Astrocyte (in vitro differentiated cells and primary cell): ENCODE measurements at regions not wholly inside any gene's neighbourhood (a gene's known extent, or its start where the extent isn't known, plus 50 kb on each side); places are given as distances from the start of the nearest gene placed in this dataset.

Source experiments
- DNase-seq: peaks from one replicate; pipeline ENCODE4 v3.0.0-alpha.2; 2010; ENCODE audit warnings: low read depth
- FAIRE-seq: peaks from 2 replicates; lab custom pipeline; 2011; peaks lifted over from hg19 to GRCh38; lab: Jason Lieb, UNC
- H2AFZ ChIP-seq: 2 replicates; pipeline ENCODE4 v1.6.0; 2012; ENCODE audit warnings: low read depth, low read length, inconsistent platforms
- H3K27ac ChIP-seq: 2 replicates; pipeline ENCODE4 v1.5.1; 2011; ENCODE audit warnings: low read depth, low read length, inconsistent platforms
- H3K27me3 ChIP-seq: 2 replicates; pipeline ENCODE4 v1.6.0; 2011; ENCODE audit warnings: low read length, inconsistent platforms; ENCODE audit not compliant: insufficient read depth
- H3K36me3 ChIP-seq: 2 replicates; pipeline ENCODE4 v1.5.1; 2011; ENCODE audit warnings: low read length, inconsistent platforms; ENCODE audit not compliant: insufficient read depth
- H3K4me1 ChIP-seq: 2 replicates; pipeline ENCODE4 v1.5.1; 2011; ENCODE audit warnings: low read length, inconsistent platforms; ENCODE audit not compliant: insufficient read depth
- H3K4me2 ChIP-seq: 2 replicates; pipeline ENCODE4 v1.6.0; 2012; ENCODE audit warnings: low read length, inconsistent platforms
- H3K4me3 ChIP-seq: 2 replicates; pipeline ENCODE4 v1.5.1; 2011; ENCODE audit warnings: low read depth, mild to moderate bottlenecking, low read length, inconsistent platforms; ENCODE audit not compliant: insufficient read depth
- H3K79me2 ChIP-seq: 2 replicates; pipeline ENCODE4 v1.6.0; 2012; ENCODE audit warnings: mild to moderate bottlenecking, low read length, inconsistent platforms; ENCODE audit not compliant: insufficient read depth
- H3K9ac ChIP-seq: 2 replicates; pipeline ENCODE4 v1.6.0; 2012; ENCODE audit warnings: mild to moderate bottlenecking, low read length, inconsistent platforms
- H3K9me3 ChIP-seq: 2 replicates; pipeline ENCODE4 v1.5.1; 2012; ENCODE audit warnings: low read depth, mild to moderate bottlenecking, low read length, inconsistent platforms; ENCODE audit not compliant: insufficient read depth
- H4K20me1 ChIP-seq: 2 replicates; pipeline ENCODE4 v1.6.0; 2012; ENCODE audit warnings: low read length, inconsistent platforms; ENCODE audit not compliant: insufficient read depth
- H3K27ac Mint-ChIP-seq: one replicate; pipeline ENCODE4 v1.8.0; 2021; ENCODE audit warnings: mild to moderate bottlenecking, mixed read lengths; ENCODE audit not compliant: unreplicated experiment
- H3K27me3 Mint-ChIP-seq: one replicate; pipeline ENCODE4 v1.8.0; 2021; ENCODE audit warnings: low read depth, mixed read lengths; ENCODE audit not compliant: unreplicated experiment
- H3K36me3 Mint-ChIP-seq: one replicate; pipeline ENCODE4 v1.8.0; 2021; ENCODE audit warnings: low read depth, mixed read lengths; ENCODE audit not compliant: unreplicated experiment
- H3K4me1 Mint-ChIP-seq: one replicate; pipeline ENCODE4 v1.8.0; 2021; ENCODE audit warnings: low read depth, mixed read lengths; ENCODE audit not compliant: unreplicated experiment
- H3K4me3 Mint-ChIP-seq: one replicate; pipeline ENCODE4 v1.8.0; 2021; ENCODE audit warnings: mild to moderate bottlenecking, moderate library complexity, mixed read lengths; ENCODE audit not compliant: unreplicated experiment
- H3K9me3 Mint-ChIP-seq: one replicate; pipeline ENCODE4 v1.8.0; 2021; ENCODE audit warnings: mild to moderate bottlenecking, mixed read lengths; ENCODE audit not compliant: unreplicated experiment
- EZH2 ChIP-seq: IDR thresholded peaks from 2 replicates; pipeline ENCODE4 v1.6.1; 2012; ENCODE audit warnings: mild to moderate bottlenecking, low read length, inconsistent platforms; ENCODE audit not compliant: insufficient read depth
- TF ChIP-seq, protein P1 (sequence below): IDR thresholded peaks from 2 replicates; pipeline ENCODE4 v1.5.1; 2011; ENCODE audit warnings: low read depth, mild to moderate bottlenecking, inconsistent platforms, low read length, moderate library complexity; ENCODE audit not compliant: insufficient read depth

DNA sequence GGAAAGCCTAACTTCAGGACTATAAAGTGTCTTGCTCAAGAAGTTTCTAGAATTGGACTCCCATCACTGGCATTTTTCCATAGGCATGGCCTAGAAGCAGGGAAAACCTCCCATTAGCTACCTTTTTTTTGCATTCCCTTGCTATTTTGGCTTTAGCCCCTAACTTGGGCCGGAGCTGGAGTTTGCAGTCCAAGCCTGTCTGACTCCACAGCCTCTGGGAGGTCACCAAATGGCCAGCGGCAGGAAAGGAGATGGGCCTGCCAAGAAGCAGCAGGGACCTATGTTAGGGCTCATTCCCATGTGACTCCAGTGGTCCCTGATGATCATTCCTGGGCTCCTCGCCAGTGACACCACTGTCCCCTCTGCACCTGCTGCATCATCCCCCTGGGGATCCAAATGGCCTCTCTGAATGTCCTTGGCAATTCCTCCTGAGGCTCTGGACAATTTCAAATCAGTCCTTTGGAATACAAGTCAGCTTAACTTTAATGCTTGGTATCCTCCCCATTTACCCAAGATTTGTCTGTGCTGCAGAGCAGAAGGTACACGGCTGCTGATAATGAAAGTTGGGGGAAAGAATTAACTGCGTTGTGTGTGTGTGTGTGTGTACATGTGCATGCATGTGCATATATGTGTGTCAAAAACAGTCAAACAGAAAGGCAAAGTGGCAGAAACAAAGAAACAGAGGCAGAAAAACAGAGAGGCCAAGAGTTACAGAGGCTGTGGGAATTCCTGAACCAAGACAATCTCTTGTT is 69.8 kb upstream of the SERP2 start:
- Mint-ChIP-seq H3K4me1 (peaks cover 29% of the 10 kb centered on the region), H3K27me3 (peaks cover 6% of the 10 kb centered on the region), H3K27ac (no peak overlapping the region), H3K9me3 (no peaks in the 10 kb centered on the region), H3K4me3 (no peak overlapping the region), H3K36me3 (no peaks in the 10 kb centered on the region)
- no peaks in the 10 kb centered on the region for H4K20me1 ChIP-seq
- H3K9me3 ChIP-seq, result no peaks in the 10 kb centered on the region
- peaks cover 67% of the 10 kb centered on the region for H3K4me1 ChIP-seq
- H3K27me3 ChIP-seq, result no peaks in the 10 kb centered on the region
- no peak for DNase-seq
- no peak for FAIRE-seq
- H3K9ac ChIP-seq, result no peak overlapping the region
- no peak overlapping the region for H3K4me2 ChIP-seq
- TF ChIP-seq, protein P1, sequence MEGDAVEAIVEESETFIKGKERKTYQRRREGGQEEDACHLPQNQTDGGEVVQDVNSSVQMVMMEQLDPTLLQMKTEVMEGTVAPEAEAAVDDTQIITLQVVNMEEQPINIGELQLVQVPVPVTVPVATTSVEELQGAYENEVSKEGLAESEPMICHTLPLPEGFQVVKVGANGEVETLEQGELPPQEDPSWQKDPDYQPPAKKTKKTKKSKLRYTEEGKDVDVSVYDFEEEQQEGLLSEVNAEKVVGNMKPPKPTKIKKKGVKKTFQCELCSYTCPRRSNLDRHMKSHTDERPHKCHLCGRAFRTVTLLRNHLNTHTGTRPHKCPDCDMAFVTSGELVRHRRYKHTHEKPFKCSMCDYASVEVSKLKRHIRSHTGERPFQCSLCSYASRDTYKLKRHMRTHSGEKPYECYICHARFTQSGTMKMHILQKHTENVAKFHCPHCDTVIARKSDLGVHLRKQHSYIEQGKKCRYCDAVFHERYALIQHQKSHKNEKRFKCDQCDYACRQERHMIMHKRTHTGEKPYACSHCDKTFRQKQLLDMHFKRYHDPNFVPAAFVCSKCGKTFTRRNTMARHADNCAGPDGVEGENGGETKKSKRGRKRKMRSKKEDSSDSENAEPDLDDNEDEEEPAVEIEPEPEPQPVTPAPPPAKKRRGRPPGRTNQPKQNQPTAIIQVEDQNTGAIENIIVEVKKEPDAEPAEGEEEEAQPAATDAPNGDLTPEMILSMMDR, result no peak
- TF ChIP-seq EZH2, result no peak
- no peak overlapping the region for H3K4me3 ChIP-seq
- no peaks in the 10 kb centered on the region for H3K36me3 ChIP-seq
- H2AFZ ChIP-seq, result no peak overlapping the region
- no peak overlapping the region for H3K27ac ChIP-seq
- no peaks in the 10 kb centered on the region for H3K79me2 ChIP-seq

DNA sequence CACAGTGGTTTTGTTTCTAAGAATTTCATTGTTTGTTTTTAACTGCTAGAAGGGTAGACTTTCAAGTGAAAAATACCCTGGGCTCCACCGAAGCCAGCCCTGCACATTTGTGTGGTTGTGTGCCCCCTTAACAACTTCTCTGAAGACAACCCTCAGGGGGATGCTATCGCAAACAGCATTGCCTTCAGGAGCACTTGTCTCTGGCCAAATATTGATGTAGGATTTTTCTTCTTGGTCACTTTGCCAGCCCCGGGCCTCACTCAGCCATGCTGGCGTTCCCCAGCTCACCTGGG is 69.2 kb upstream of the SERP2 start:
- H3K27me3 ChIP-seq, result no peaks in the 10 kb centered on the region
- H3K36me3 ChIP-seq, result no peaks in the 10 kb centered on the region
- no peak overlapping the region for H3K9ac ChIP-seq
- H3K27me3 Mint-ChIP-seq, result peaks cover 6% of the 10 kb centered on the region
- peaks cover 64% of the 10 kb centered on the region for H3K4me1 ChIP-seq
- H3K4me1 Mint-ChIP-seq, result peaks cover 29% of the 10 kb centered on the region
- H3K4me3 Mint-ChIP-seq, result no peak overlapping the region
- no peaks in the 10 kb centered on the region for H4K20me1 ChIP-seq
- no peaks in the 10 kb centered on the region for H3K36me3 Mint-ChIP-seq
- H3K4me3 ChIP-seq, result no peak overlapping the region
- no peak overlapping the region for H3K4me2 ChIP-seq
- H2AFZ ChIP-seq, result no peak overlapping the region
- no peak overlapping the region for H3K27ac ChIP-seq
- no peaks in the 10 kb centered on the region for H3K9me3 Mint-ChIP-seq
- no peaks in the 10 kb centered on the region for H3K79me2 ChIP-seq
- FAIRE-seq, result no peak
- H3K27ac Mint-ChIP-seq, result no peak overlapping the region
- DNase-seq, result no peak
- no peaks in the 10 kb centered on the region for H3K9me3 ChIP-seq
- TF ChIP-seq EZH2, result no peak
- TF ChIP-seq, protein P1, result no peak

DNA sequence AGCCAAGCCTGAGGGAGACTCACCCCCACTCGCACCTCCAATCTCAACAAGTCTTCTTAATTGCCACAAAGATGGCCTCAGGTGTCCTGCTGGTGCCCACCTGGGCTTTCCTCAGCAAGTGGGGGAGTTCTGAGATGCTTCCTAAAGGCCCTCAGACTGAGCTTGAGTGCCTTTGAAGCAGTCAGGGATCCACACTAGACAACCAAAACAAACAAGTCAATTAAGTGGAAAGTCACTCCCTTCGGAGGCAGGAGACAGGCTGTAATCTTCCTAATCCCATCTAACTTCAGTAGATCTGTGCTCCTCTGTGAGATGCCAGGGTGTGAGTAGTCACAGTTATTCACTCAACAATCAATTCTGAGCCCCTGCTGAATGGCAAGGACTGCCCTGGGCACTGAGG is 68.3 kb upstream of the SERP2 start:
- Histone ChIP-seq H3K9ac (peak overlapping the region; percentile 96), H3K79me2 (no peaks in the 10 kb centered on the region), H3K4me2 (peak overlapping the region; percentile 81), H3K4me1 (peaks cover 65% of the 10 kb centered on the region), H2AFZ (no peak overlapping the region), H3K36me3 (no peaks in the 10 kb centered on the region), H3K27me3 (no peaks in the 10 kb centered on the region), H3K4me3 (no peak overlapping the region), H3K9me3 (no peaks in the 10 kb centered on the region), H4K20me1 (no peaks in the 10 kb centered on the region), H3K27ac (peak overlapping the region; percentile 99)
- Mint-ChIP-seq H3K4me1 (peaks cover 29% of the 10 kb centered on the region), H3K36me3 (no peaks in the 10 kb centered on the region), H3K27ac (no peak overlapping the region), H3K4me3 (no peak overlapping the region), H3K27me3 (peaks cover 6% of the 10 kb centered on the region), H3K9me3 (no peaks in the 10 kb centered on the region)
- TF ChIP-seq EZH2, result no peak
- DNase-seq (no peak), FAIRE-seq (no peak)
